CD14-positive monocyte (primary cell): ENCODE measurements at regions not wholly inside any gene's neighbourhood (a gene's known extent, or its start where the extent isn't known, plus 50 kb on each side); places are given as distances from the start of the nearest gene placed in this dataset.

Source experiments
- DNase-seq, 3 donors: peaks; one replicate each; pipeline ENCODE4 v3.0.0-alpha.2; 2011 to 2022
- H2AFZ ChIP-seq: 2 replicates; pipeline ENCODE4 v1.6.0; 2012; ENCODE audit warnings: mild to moderate bottlenecking, low read depth, low read length, inconsistent platforms; ENCODE audit not compliant: insufficient read depth, poor library complexity, severe bottlenecking
- H3K27ac ChIP-seq, 2 donors: 1 replicate in 1 of 2; 2 replicates in 1 of 2; pipeline ENCODE4 v1.5.1; 2012 to 2013; ENCODE audit warnings: low read length in 2 of 2, control low read depth in 1 of 2, inconsistent platforms in 1 of 2, low read depth in 1 of 2, mild to moderate bottlenecking in 1 of 2
- H3K27me3 ChIP-seq, 2 donors: one replicate each; pipeline versions ENCODE4 v1.6.0 to v1.6.1; 2011 to 2013; ENCODE audit warnings: low read length in 2 of 2; ENCODE audit not compliant: control insufficient read depth in 2 of 2, insufficient read depth in 2 of 2
- H3K36me3 ChIP-seq, 2 donors: replicated peaks in 1 of 2; 1 replicate in 1 of 2; 2 replicates in 1 of 2; pipeline versions ENCODE4 v1.5.1 to v1.6.1; 2012 to 2013; ENCODE audit warnings: low read length in 2 of 2, control low read depth in 1 of 2, inconsistent platforms in 1 of 2, mild to moderate bottlenecking in 1 of 2; ENCODE audit not compliant: insufficient read depth in 2 of 2, control insufficient read depth in 1 of 2
- H3K4me1 ChIP-seq, 2 donors: 1 replicate in 1 of 2; 2 replicates in 1 of 2; pipeline versions ENCODE4 v1.5.1 to v1.6.1; 2012 to 2013; ENCODE audit warnings: low read length in 2 of 2, control low read depth in 1 of 2, inconsistent platforms in 1 of 2, mild to moderate bottlenecking in 1 of 2, moderate library complexity in 1 of 2; ENCODE audit not compliant: insufficient read depth in 2 of 2, control insufficient read depth in 1 of 2
- H3K4me2 ChIP-seq: replicated peaks from 2 replicates; pipeline ENCODE3; 2012; ENCODE audit warnings: low read length, moderate library complexity, mild to moderate bottlenecking; ENCODE audit not compliant: poor library complexity, severe bottlenecking; ENCODE audit errors: extremely low read depth
- H3K4me3 ChIP-seq, 3 experiments: fragments of 200-600 bp in 1 of 3; sonication (generic) in 1 of 3; replicated peaks in 1 of 3; 1 replicate in 2 of 3; 2 replicates in 1 of 3; pipeline ENCODE4 v1.5.1; 2011 to 2013; ENCODE audit warnings: low read length in 3 of 3, mild to moderate bottlenecking in 3 of 3, control low read depth in 2 of 3, low read depth in 2 of 3, inconsistent platforms in 1 of 3, moderate library complexity in 1 of 3
- H3K79me2 ChIP-seq: 2 replicates; pipeline ENCODE4 v1.6.0; 2012; ENCODE audit warnings: mild to moderate bottlenecking, control low read depth, inconsistent platforms, low read length, moderate library complexity; ENCODE audit not compliant: insufficient read depth
- H3K9ac ChIP-seq: 2 replicates; pipeline ENCODE4 v1.6.0; 2017; ENCODE audit warnings: low read length, mild to moderate bottlenecking; ENCODE audit not compliant: insufficient read depth, poor library complexity, severe bottlenecking
- H3K9me3 ChIP-seq, 2 donors: replicated peaks in 1 of 2; 1 replicate in 1 of 2; 2 replicates in 1 of 2; pipeline versions ENCODE4 v1.5.1 to v1.6.1; 2012 to 2013; ENCODE audit warnings: low read length in 2 of 2, control low read depth in 1 of 2; ENCODE audit not compliant: control insufficient read depth in 1 of 2, insufficient read depth in 1 of 2
- H4K20me1 ChIP-seq: 2 replicates; pipeline ENCODE4 v1.6.0; 2012; ENCODE audit warnings: mild to moderate bottlenecking, low read length, control low read depth, moderate library complexity; ENCODE audit not compliant: insufficient read depth
- H3K27ac Mint-ChIP-seq, 7 donors: one replicate each; pipeline ENCODE4 v1.8.0; 2020; ENCODE audit warnings: mild to moderate bottlenecking in 7 of 7, mixed read lengths in 7 of 7, moderate library complexity in 6 of 7, inconsistent platforms in 2 of 7
- H3K27me3 Mint-ChIP-seq, 3 donors: one replicate each; pipeline ENCODE4 v1.8.0; 2021 to 2022; ENCODE audit warnings: low read depth in 3 of 3, mild to moderate bottlenecking in 3 of 3, mixed read lengths in 3 of 3, moderate library complexity in 3 of 3, inconsistent platforms in 1 of 3
- H3K36me3 Mint-ChIP-seq, 2 donors: one replicate each; pipeline ENCODE4 v1.8.0; 2020; ENCODE audit warnings: mixed read lengths in 2 of 2, inconsistent platforms in 1 of 2, mild to moderate bottlenecking in 1 of 2
- H3K4me1 Mint-ChIP-seq: one replicate; pipeline ENCODE4 v1.8.0; 2020; ENCODE audit warnings: mild to moderate bottlenecking, mixed read lengths
- H3K4me3 Mint-ChIP-seq, 2 donors: one replicate each; pipeline ENCODE4 v1.8.0; 2020; ENCODE audit warnings: mild to moderate bottlenecking in 2 of 2, mixed read lengths in 2 of 2, moderate library complexity in 1 of 2
- H3K9me3 Mint-ChIP-seq, 7 donors: one replicate each; pipeline ENCODE4 v1.8.0; 2020 to 2022; ENCODE audit warnings: mixed read lengths in 7 of 7, mild to moderate bottlenecking in 6 of 7, moderate library complexity in 6 of 7, inconsistent platforms in 2 of 7
- WGBS: methylation state at CpG from one replicate; pipeline ENCODE4 v1.1.5; 2013; ENCODE audit warnings: missing lambda C conversion rate; ENCODE audit not compliant: insufficient coverage; 5-methylcytosine and 5-hydroxymethylcytosine counted together
- intact Hi-C, 2 donors: fragments of 100-400 bp; cut with micrococcal nuclease; formaldehyde crosslinking; loops; one replicate each; pipeline versions ENCODE4 v1.15.0 to v1.15.1; 2023
- TF ChIP-seq, protein P1 (sequence below): fragments of 200-600 bp; IDR thresholded peaks from one replicate; pipeline ENCODE4 v1.8.0; 2022; ENCODE audit warnings: antibody characterized with exemption, mild to moderate bottlenecking

DNA sequence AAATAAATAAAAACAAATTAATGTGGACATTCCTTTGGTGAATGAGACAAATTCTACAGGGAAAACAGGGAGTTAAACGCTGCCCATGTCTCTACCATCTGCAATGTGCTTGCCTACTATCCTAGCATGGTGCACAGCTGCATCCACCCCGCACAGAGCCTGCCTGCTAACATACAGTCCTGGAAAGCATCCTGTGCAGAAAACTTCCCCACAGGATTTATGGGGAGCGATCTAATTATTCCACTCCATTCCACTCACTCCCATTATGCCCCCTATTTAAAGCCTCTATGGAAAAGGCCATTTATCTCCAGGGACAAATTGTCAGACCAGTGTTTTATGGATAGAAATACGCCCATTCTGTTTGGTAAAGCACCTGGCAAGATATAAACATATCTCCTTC, 144.5 kb downstream of the MAF start:
- intact Hi-C loops = no loop called here
- Histone ChIP-seq H3K4me3 (no peak overlapping the region), H3K27ac (no peak overlapping the region), H3K9ac (no peak overlapping the region), H3K4me1 (peaks cover 11 to 12% of the 10 kb centered on the region in 2 donors), H3K4me2 (no peak overlapping the region), H4K20me1 (no peaks in the 10 kb centered on the region), H2AFZ (no peak overlapping the region), H3K9me3 (no peaks in the 10 kb centered on the region), H3K27me3 (no peaks in the 10 kb centered on the region), H3K36me3 (no peaks in the 10 kb centered on the region), H3K79me2 (no peaks in the 10 kb centered on the region)
- H3K4me3 Mint-ChIP-seq = no peak overlapping the region
- 90% methylated on average over 2 of the region's 4 CpGs for WGBS
- peaks cover 10% of the 10 kb centered on the region for H3K4me1 Mint-ChIP-seq
- peaks cover 0 to 2% (median 0%) of the 10 kb centered on the region in 7 donors for H3K9me3 Mint-ChIP-seq
- no peaks in the 10 kb centered on the region for H3K36me3 Mint-ChIP-seq
- TF ChIP-seq, protein P1, sequence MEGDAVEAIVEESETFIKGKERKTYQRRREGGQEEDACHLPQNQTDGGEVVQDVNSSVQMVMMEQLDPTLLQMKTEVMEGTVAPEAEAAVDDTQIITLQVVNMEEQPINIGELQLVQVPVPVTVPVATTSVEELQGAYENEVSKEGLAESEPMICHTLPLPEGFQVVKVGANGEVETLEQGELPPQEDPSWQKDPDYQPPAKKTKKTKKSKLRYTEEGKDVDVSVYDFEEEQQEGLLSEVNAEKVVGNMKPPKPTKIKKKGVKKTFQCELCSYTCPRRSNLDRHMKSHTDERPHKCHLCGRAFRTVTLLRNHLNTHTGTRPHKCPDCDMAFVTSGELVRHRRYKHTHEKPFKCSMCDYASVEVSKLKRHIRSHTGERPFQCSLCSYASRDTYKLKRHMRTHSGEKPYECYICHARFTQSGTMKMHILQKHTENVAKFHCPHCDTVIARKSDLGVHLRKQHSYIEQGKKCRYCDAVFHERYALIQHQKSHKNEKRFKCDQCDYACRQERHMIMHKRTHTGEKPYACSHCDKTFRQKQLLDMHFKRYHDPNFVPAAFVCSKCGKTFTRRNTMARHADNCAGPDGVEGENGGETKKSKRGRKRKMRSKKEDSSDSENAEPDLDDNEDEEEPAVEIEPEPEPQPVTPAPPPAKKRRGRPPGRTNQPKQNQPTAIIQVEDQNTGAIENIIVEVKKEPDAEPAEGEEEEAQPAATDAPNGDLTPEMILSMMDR = no peak
- no peak for DNase-seq
- peaks cover 0 to 12% (median 2%) of the 10 kb centered on the region in 3 donors for H3K27me3 Mint-ChIP-seq
- H3K27ac Mint-ChIP-seq = no peak overlapping the region

DNA sequence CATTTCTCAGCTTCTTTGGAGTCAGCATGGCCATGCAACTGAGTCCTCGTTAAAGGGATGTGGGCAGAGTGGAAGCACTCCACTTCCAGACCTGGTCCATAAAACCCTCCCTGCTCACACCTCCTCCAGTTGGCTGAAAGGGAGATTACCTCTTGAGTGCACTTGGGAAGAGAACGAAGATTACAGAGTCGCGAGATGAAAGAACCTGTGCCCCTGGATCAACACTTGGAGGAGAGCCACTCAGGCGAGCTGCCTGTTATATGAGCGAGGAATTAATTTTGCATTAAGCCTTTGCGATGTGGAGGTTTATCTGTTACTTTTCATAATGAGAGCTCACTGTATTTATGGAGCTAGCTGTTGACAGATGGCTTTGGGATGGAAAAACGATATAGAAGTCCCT, 147.9 kb downstream of the MAF start:
- Histone ChIP-seq H3K27ac (no peak overlapping the region), H3K9ac (no peak overlapping the region), H3K4me1 (peaks cover 28 to 31% of the 10 kb centered on the region in 2 donors), H3K9me3 (no peaks in the 10 kb centered on the region), H3K79me2 (no peaks in the 10 kb centered on the region), H3K27me3 (no peaks in the 10 kb centered on the region), H3K4me2 (no peak overlapping the region), H4K20me1 (no peaks in the 10 kb centered on the region), H2AFZ (no peak overlapping the region), H3K4me3 (no peak overlapping the region), H3K36me3 (no peaks in the 10 kb centered on the region)
- peaks cover 27% of the 10 kb centered on the region for H3K4me1 Mint-ChIP-seq
- intact Hi-C loops = no loop called here
- WGBS = 98% methylated on average over 4 of the region's 8 CpGs
- H3K36me3 Mint-ChIP-seq = no peaks in the 10 kb centered on the region
- peaks cover 0 to 2% (median 0%) of the 10 kb centered on the region in 7 donors for H3K9me3 Mint-ChIP-seq
- peaks cover 0 to 8% (median 2%) of the 10 kb centered on the region in 3 donors for H3K27me3 Mint-ChIP-seq
- H3K27ac Mint-ChIP-seq = no peak overlapping the region
- TF ChIP-seq, protein P1 = no peak
- no peak overlapping the region for H3K4me3 Mint-ChIP-seq
- no peak for DNase-seq
